Urothelium cell line (cell line): ENCODE measurements at regions not wholly inside any gene's neighbourhood (a gene's known extent, or its start where the extent isn't known, plus 50 kb on each side); places are given as distances from the start of the nearest gene placed in this dataset.

ENCODE experiments used
- DNase-seq: peaks from one replicate; pipeline ENCODE4 v3.0.0; 2011; ENCODE audit warnings: low spot score, mixed read lengths
- FAIRE-seq: peaks from 2 replicates; lab custom pipeline; 2011; peaks lifted over from hg19 to GRCh38; lab: Jason Lieb, UNC

DNA sequence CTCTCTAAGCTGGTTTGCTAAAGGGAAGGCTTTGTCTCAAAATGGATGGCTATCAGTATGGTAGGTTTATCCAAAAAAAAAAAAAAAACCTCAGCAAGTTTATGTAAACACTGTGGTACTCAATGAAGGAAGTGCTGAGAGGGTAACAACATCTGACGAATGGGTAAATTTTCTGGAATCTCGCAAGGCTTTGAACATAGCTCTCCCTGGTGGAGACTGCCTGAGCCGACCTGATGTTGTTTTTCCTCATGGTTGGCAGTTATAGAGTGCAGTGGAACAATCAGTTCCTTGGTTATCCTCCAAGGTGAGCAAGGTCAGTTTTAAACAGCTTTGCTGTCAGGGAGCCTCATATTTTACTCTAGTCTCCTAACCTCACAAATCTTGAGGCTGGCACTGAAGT, 94.6 kb downstream of the ZPLD1 start:
- FAIRE-seq (peak; percentile 53), DNase-seq (peak; percentile 29)

GRCh38 chr3:102530415-102531181, 95.8 kb downstream of the ZPLD1 start:
- DNase-seq: peak; percentile 32

GRCh38 chr3:102531686-102532085, 96.9 kb downstream of the ZPLD1 start:
- DNase-seq (no peak), FAIRE-seq (no peak)

More at GRCh38 chr3:102530415-102531181, 95.8 kb downstream of the ZPLD1 start:
- FAIRE-seq: peak; percentile 42

- FAIRE-seq (no peak), DNase-seq (no peak)
Measured at GRCh38 chr3:102532901-102533300, 98.1 kb downstream of the ZPLD1 start.

- FAIRE-seq (no peak), DNase-seq (no peak)
Measured at GRCh38 chr3:102533784-102534183, 99.0 kb downstream of the ZPLD1 start.

DNA sequence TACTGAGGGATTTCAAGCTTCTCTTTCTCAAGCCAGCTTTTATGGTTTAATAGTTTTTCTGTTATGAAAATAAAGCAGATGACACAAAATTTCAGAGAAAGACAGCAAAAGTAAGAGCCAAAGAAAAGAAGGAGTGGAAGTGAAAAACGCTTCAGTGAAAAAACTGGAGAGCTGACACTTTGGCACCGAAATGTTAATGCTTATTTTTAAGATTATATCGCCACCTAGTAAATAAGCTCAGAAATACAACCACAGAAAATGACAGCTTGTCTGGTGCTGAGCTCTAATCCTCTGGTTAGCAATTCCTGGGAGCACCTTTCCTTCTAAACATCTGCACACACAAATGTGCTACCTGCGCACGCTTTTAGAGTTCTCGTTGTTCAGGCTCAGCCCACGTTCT, 101.6 kb downstream of the ZPLD1 start:
- DNase-seq (peak; percentile 53), FAIRE-seq (no peak)

GRCh38 chr3:102537123-102537522, 102.3 kb downstream of the ZPLD1 start:
- no peak for DNase-seq
- no peak for FAIRE-seq

DNA sequence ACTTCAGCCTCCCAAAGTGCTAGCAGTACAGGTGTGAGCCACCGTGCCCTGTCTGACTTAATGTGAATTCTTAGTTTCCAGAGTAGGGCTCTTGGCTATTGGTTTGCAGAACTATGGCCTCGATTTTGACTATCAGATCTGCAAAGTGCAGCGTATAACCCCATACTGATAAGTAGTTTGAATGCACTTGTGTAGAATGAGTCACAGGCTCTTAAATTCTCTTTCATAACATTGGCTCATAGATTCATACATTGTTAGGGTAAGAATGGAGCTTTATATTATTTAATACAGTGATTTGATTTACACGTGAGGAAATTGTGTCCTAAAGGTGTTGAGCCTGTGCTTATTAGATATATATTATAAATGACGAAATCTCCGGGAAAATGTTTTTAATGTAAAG, 109.9 kb downstream of the ZPLD1 start:
- FAIRE-seq (no peak), DNase-seq (no peak)

DNA sequence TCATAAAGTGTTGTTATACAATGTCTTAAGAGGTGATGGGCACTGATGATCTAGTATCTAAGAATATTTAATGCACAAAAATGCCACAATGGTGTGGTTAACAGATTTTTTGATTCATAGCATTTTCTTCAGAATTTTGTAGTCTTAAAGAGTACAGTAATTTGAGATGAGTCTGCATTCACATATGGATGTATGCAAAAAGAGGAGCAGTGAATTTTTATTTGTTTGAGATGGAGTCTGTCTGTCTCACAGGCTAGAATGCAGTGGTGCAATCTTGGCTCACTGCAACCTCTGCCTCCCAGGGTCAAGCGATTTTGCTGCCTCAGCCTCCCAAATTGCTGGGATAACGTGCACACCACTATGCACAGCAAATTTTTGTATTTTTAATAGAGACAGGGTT, 110.5 kb downstream of the ZPLD1 start:
- no peak for FAIRE-seq
- DNase-seq: no peak

GRCh38 chr3:102553876-102554275, 119.1 kb downstream of the ZPLD1 start:
- FAIRE-seq: no peak

DNA sequence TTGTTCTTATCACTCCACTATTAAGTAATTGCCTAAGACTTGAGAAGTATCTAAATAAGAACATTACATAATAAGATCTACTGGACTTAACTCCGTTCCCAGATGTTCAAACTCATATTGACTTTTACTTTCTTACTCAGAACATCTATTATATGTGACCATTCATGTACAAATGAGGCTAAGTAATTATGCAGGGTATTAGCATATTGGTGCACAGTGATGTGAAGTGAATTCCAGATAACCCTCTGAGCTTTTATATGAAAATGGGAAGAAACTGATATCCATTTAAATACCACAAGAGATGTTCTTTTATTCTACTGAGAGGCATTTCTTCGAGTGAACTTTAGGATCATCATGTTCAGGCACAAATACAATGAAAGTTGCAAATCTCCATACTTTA, 135.7 kb downstream of the ZPLD1 start:
- DNase-seq (no peak), FAIRE-seq (no peak)

More at GRCh38 chr3:102553876-102554275, 119.1 kb downstream of the ZPLD1 start:
- DNase-seq: no peak

DNA sequence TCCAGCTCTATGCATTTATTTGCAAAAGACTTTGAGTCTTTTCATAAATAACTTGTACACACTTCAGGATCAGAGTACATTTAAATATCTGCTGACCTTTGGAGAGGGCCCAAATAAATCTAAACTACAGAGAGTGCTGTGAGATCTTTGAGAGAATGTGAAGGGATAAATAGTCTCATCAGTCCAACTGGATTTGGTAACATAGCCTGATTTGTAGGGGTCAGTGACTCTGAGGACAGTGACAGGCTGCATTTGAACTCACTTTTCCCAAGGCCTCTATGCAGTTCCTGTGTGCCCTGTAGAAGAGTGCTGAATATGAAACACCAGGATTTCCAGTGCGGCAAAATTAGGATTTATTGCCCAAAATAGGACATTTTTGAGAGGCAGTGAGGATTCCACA, 136.2 kb downstream of the ZPLD1 start:
- FAIRE-seq: peak; percentile 17

GRCh38 chr3:102571720-102572384, 137.0 kb downstream of the ZPLD1 start:
- DNase-seq (no peak), FAIRE-seq (no peak)

More for the DNA sequence above, 136.2 kb downstream of the ZPLD1 start:
- DNase-seq: no peak

DNA sequence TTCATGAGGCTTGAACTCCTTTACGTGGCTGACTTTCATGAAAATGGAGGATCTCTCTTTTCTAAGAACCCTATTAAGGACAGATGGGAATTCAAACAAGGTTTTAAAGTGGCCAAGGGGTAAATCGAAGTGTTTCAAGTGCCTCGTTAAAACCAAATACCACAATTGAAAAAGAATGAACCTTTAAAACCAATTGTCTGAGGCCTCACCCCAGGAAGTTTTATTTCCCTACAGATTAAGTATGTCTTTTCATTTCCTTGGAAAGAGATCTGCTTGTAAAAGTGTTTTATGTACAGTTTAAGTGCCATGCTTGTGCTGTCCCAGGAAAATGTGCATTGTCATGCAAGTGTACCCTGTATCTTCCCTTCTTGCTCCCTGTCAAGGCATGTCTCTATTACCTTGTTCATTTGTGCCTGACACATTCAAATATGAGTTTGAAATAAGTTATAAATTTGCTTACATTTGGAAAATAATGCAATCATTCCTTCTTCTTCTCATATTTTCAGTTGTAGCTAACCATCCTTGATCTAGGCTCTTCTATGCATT, 138.7 kb downstream of the ZPLD1 start:
- no peak for DNase-seq
- FAIRE-seq: no peak

GRCh38 chr3:102574355-102574754, 139.5 kb downstream of the ZPLD1 start:
- DNase-seq: no peak
- FAIRE-seq: no peak

DNA sequence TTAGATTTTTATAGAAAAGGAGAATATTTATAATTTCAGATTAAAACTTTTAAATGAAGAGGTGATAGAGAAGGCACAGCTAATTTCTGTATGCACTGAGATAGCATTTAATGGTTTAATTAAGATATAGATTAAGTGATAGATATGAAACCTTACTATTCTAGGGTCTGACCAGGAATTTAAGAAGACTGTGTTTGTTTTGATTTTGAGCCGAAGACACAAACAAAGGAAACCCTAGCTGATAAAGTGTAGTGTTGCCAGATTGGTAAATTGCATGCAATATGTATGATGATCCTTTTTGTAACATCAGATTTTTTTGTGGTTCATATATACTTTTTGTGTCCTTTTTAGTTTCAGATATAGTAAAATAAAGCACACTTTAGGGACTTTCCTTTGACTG, 141.8 kb downstream of the ZPLD1 start:
- FAIRE-seq: no peak
- DNase-seq: no peak

- no peak for DNase-seq
Measured at GRCh38 chr3:102577082-102577789, 142.4 kb downstream of the ZPLD1 start.

GRCh38 chr3:102580760-102581159, 145.9 kb downstream of the ZPLD1 start:
- DNase-seq: no peak
- FAIRE-seq: no peak

More at GRCh38 chr3:102577082-102577789, 142.4 kb downstream of the ZPLD1 start:
- FAIRE-seq: no peak

DNA sequence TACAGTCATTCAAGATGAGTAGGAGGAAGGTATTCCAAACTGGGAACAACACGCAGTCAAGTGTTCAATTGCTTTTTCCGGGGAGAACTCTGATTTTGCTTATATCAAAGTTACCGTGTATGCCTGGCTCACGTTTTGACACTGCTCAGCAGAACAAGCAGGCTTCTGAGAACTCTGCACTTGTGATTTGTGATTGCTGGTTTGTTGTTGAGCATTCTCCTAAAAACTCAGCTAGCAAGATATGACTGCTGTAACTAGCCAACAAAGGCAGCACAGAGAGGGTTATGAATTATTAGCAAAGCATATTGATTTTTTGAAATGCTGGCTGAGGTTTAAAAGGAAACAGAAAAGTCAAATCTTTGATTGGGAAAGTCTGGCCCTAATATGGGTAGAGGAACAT, 151.7 kb downstream of the ZPLD1 start:
- no peak for FAIRE-seq

DNA sequence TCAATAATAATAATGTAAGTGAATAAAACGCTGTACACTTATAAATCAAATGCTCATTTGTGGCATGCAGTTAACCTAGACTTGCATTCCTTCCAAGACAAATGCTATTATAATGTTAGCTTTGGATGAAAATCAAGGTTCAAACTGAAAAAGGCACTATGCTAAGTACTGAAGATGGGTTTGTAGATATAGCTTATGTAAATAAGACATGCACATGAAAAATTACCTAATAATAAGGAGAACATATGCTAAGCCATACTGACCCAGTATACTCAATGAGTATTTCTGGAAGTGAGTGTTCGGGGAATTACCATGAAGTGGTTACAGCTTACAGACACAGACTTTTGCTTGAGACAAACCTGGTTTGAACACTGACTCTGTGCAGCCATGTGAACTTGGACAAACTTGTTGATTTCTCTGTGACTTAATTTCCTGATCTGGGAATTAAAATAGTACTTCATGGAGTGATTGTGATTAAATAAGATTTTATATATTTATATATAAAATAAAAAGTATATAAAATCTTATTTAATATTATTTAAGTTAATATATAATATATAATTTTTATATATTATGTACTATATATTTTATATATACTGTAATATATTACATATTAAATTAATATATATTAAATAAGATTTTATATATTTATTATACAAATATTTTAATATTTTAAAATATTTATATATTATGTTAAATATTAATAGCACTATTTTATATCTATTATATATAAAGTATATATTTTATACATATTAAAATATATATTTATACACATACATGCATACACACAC, 159.2 kb downstream of the ZPLD1 start:
- FAIRE-seq (no peak), DNase-seq (no peak)

More for the DNA sequence above, 151.7 kb downstream of the ZPLD1 start:
- no peak for DNase-seq
